NT2/D1 (cell line): ENCODE measurements at regions not wholly inside any gene's neighbourhood (a gene's known extent, or its start where the extent isn't known, plus 50 kb on each side); places are given as distances from the start of the nearest gene placed in this dataset.

Experiments used
- DNase-seq: peaks from one replicate; pipeline ENCODE4 v3.0.0-alpha.2; 2011; ENCODE audit warnings: low read depth, low spot score
- H3K27me3 ChIP-seq: 2 replicates; pipeline ENCODE4 v1.6.0; 2011; ENCODE audit warnings: mild to moderate bottlenecking; ENCODE audit not compliant: insufficient read length, insufficient read depth
- H3K36me3 ChIP-seq: 2 replicates; pipeline ENCODE4 v1.6.1; 2011; ENCODE audit warnings: mild to moderate bottlenecking, low read length, mixed read lengths; ENCODE audit not compliant: insufficient read depth, insufficient read length
- H3K4me1 ChIP-seq: 2 replicates; pipeline ENCODE4 v1.5.1; 2011; ENCODE audit not compliant: insufficient read depth, insufficient read length
- H3K4me3 ChIP-seq: 2 replicates; pipeline ENCODE4 v1.5.1; 2011; ENCODE audit warnings: low read depth; ENCODE audit not compliant: insufficient read length
- H3K9ac ChIP-seq: 2 replicates; pipeline ENCODE4 v1.6.0; 2011; ENCODE audit warnings: low read depth; ENCODE audit not compliant: insufficient read length
- H3K9me3 ChIP-seq: 2 replicates; pipeline ENCODE4 v1.5.1; 2011; ENCODE audit warnings: mild to moderate bottlenecking, low read length; ENCODE audit not compliant: insufficient read depth
- SUZ12 ChIP-seq: IDR thresholded peaks from 2 replicates; pipeline ENCODE4 v1.6.1; 2011; ENCODE audit not compliant: insufficient read length, insufficient read depth; ENCODE audit errors: extremely low read depth
- YY1 ChIP-seq: IDR thresholded peaks from 2 replicates; pipeline ENCODE4 v1.6.1; 2011; ENCODE audit not compliant: insufficient read length, insufficient read depth
- ZNF274 ChIP-seq: IDR thresholded peaks from 2 replicates; pipeline ENCODE4 v1.6.1; 2011; ENCODE audit warnings: mild to moderate bottlenecking, low read depth, low read length

- TF ChIP-seq YY1 = no peak
- TF ChIP-seq ZNF274 = no peak
- TF ChIP-seq SUZ12 = no peak
- no peaks in the 10 kb centered on the region for H3K27me3 ChIP-seq
- H3K36me3 ChIP-seq = no peaks in the 10 kb centered on the region
- DNase-seq = no peak
- no peak overlapping the region for H3K4me3 ChIP-seq
- no peaks in the 10 kb centered on the region for H3K9me3 ChIP-seq
- no peaks in the 10 kb centered on the region for H3K4me1 ChIP-seq
- H3K9ac ChIP-seq = no peak overlapping the region
Measured at GRCh38 chr3:182738583-182739411, 54.5 kb upstream of the ATP11B start.

- no peak for DNase-seq
- H3K4me1 ChIP-seq = no peaks in the 10 kb centered on the region
- TF ChIP-seq ZNF274 (no peak), SUZ12 (no peak), YY1 (no peak)
- H3K27me3 ChIP-seq = no peaks in the 10 kb centered on the region
- no peaks in the 10 kb centered on the region for H3K36me3 ChIP-seq
- H3K9ac ChIP-seq = no peak overlapping the region
- no peaks in the 10 kb centered on the region for H3K9me3 ChIP-seq
- H3K4me3 ChIP-seq = no peak overlapping the region
Measured at GRCh38 chr3:182739619-182740018, 53.7 kb upstream of the ATP11B start.

- no peak for TF ChIP-seq ZNF274
- TF ChIP-seq YY1 = no peak
- TF ChIP-seq SUZ12 = no peak
- no peaks in the 10 kb centered on the region for H3K27me3 ChIP-seq
- no peak overlapping the region for H3K9ac ChIP-seq
- H3K4me3 ChIP-seq = no peak overlapping the region
- H3K4me1 ChIP-seq = no peaks in the 10 kb centered on the region
- DNase-seq = no peak
- H3K36me3 ChIP-seq = no peaks in the 10 kb centered on the region
- H3K9me3 ChIP-seq = no peaks in the 10 kb centered on the region
Measured at GRCh38 chr3:182740710-182741109, 52.6 kb upstream of the ATP11B start.

DNA sequence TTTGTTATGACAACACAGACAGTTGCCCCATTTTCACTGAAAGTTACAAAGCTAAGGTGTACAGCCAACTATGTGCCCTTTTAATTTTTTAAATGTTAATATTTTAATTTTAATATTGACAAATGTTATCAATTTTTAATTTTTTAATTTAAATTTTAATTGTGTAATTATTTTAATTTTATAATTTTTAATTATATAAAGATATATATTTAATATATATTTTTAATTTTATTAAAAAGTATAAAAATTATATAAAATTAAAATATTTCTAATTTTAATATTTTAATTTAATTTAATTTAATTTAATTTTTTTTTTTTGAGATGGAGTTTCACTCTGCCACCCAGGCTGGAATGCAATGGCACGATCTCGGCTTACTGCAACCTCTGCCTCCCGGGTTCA lies 52.1 kb upstream of the ATP11B start:
- Histone ChIP-seq H3K4me1 (no peaks in the 10 kb centered on the region), H3K9ac (no peak overlapping the region), H3K9me3 (no peaks in the 10 kb centered on the region), H3K27me3 (no peaks in the 10 kb centered on the region), H3K4me3 (no peak overlapping the region), H3K36me3 (no peaks in the 10 kb centered on the region)
- TF ChIP-seq SUZ12 = no peak
- no peak for TF ChIP-seq YY1
- TF ChIP-seq ZNF274 = no peak
- no peak for DNase-seq
